Colonic mucosa (tissue), 4 donors: ENCODE measurements at regions not wholly inside any gene's neighbourhood (a gene's known extent, or its start where the extent isn't known, plus 50 kb on each side); places are given as distances from the start of the nearest gene placed in this dataset.
"Not testable (repeated sequence)": the region's sequence is repeated elsewhere in the genome, so short reads cannot be mapped to it uniquely, and the experiment has no call there.

Experiments
- DNase-seq: peaks from one replicate; pipeline ENCODE4 v3.0.0-alpha.2; 2020
- H3K27ac ChIP-seq: fragments of 200-600 bp; one replicate; pipeline ENCODE4 v1.8.0; 2021
- H3K27me3 ChIP-seq: fragments of 200-600 bp; one replicate; pipeline ENCODE4 v1.8.0; 2021
- H3K36me3 ChIP-seq: fragments of 200-600 bp; one replicate; pipeline ENCODE4 v1.8.0; 2021
- H3K4me1 ChIP-seq: fragments of 200-600 bp; one replicate; pipeline ENCODE4 v1.8.0; 2021; ENCODE audit warnings: mild to moderate bottlenecking
- H3K4me3 ChIP-seq: fragments of 200-600 bp; one replicate; pipeline ENCODE4 v1.8.0; 2021
- H3K9ac ChIP-seq, 2 donors: one replicate each; pipeline ENCODE4 v1.7.0; 2013; ENCODE audit warnings: control low read depth in 2 of 2, low read depth in 2 of 2, low read length in 2 of 2
- H3K9me3 ChIP-seq: fragments of 200-600 bp; one replicate; pipeline ENCODE4 v1.8.0; 2021
- intact Hi-C: fragments of 100-400 bp; cut with DNase I; formaldehyde crosslinking; loops from one replicate; pipeline ENCODE4 v1.14.1; 2022
- TF ChIP-seq, protein P1 (sequence below): fragments of 200-600 bp; IDR thresholded peaks from one replicate; pipeline ENCODE4 v1.8.0; 2022; ENCODE audit warnings: antibody characterized with exemption, mild to moderate bottlenecking
- donor health status: healthy.
- donor health status: DM: no; HTN: no; CAD: no.
- donor health status: DM: no; HTN: no; CAD: no.

DNA sequence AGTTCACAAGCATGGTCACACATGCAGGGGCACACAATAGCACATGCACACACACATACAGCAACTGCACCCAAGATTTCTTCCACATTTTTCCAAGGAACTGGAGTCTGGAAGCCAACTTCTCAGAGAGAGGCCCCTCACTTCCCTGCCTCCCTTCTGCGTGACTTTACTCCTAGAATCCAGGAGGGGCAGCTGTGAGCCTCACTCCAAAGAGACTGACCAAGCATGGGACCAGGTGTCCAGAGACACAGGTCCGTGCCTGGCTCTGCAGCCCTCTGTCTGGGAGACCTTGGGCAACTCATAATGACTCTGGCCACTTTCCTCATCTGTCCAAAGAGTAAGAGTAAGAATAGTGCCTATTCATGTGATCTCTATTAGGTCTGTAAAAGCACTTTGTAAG lies 104.7 kb upstream of the TMEM132E start:
- H3K4me3 ChIP-seq: no peak overlapping the region
- H3K9me3 ChIP-seq: no peaks in the 10 kb centered on the region
- H3K4me1 ChIP-seq: no peaks in the 10 kb centered on the region
- no peak overlapping the region for H3K27ac ChIP-seq
- no peaks in the 10 kb centered on the region for H3K36me3 ChIP-seq
- intact Hi-C loops: no loop called here
- H3K27me3 ChIP-seq: no peaks in the 10 kb centered on the region
- TF ChIP-seq, protein P1, sequence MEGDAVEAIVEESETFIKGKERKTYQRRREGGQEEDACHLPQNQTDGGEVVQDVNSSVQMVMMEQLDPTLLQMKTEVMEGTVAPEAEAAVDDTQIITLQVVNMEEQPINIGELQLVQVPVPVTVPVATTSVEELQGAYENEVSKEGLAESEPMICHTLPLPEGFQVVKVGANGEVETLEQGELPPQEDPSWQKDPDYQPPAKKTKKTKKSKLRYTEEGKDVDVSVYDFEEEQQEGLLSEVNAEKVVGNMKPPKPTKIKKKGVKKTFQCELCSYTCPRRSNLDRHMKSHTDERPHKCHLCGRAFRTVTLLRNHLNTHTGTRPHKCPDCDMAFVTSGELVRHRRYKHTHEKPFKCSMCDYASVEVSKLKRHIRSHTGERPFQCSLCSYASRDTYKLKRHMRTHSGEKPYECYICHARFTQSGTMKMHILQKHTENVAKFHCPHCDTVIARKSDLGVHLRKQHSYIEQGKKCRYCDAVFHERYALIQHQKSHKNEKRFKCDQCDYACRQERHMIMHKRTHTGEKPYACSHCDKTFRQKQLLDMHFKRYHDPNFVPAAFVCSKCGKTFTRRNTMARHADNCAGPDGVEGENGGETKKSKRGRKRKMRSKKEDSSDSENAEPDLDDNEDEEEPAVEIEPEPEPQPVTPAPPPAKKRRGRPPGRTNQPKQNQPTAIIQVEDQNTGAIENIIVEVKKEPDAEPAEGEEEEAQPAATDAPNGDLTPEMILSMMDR: no peak
- no peak overlapping the region for H3K9ac ChIP-seq
- DNase-seq: no peak

- Histone ChIP-seq H3K4me1 (no peaks in the 10 kb centered on the region), H3K27me3 (no peaks in the 10 kb centered on the region), H3K9me3 (no peaks in the 10 kb centered on the region), H3K9ac (no peak overlapping the region), H3K27ac (no peak overlapping the region), H3K36me3 (no peaks in the 10 kb centered on the region), H3K4me3 (no peak overlapping the region)
- intact Hi-C loops: no loop called here
- TF ChIP-seq, protein P1: no peak
- no peak for DNase-seq
Measured at GRCh38 chr17:34472363-34472762, 107.0 kb upstream of the TMEM132E start.

- DNase-seq, intact Hi-C loops, H3K9me3 ChIP-seq, H3K4me1 ChIP-seq, H3K4me3 ChIP-seq, H3K27ac ChIP-seq, H3K36me3 ChIP-seq, H3K27me3 ChIP-seq, H3K9ac ChIP-seq: not testable (repeated sequence)
Measured at GRCh38 chr17:34471278-34471677, 108.1 kb upstream of the TMEM132E start.

GRCh38 chr17:34465789-34466188 lies 102.8 kb upstream of the CCL1 start:
- Histone ChIP-seq H3K4me3 (no peak overlapping the region), H3K27ac (no peak overlapping the region), H3K27me3 (no peaks in the 10 kb centered on the region), H3K36me3 (no peaks in the 10 kb centered on the region), H3K4me1 (no peaks in the 10 kb centered on the region), H3K9ac (no peak overlapping the region), H3K9me3 (no peaks in the 10 kb centered on the region)
- no peak for DNase-seq
- TF ChIP-seq, protein P1: no peak
- intact Hi-C loops: no loop called here

- H3K27me3 ChIP-seq: no peaks in the 10 kb centered on the region
- intact Hi-C loops: no loop called here
- H3K9ac ChIP-seq: no peak overlapping the region
- H3K4me3 ChIP-seq: no peak overlapping the region
- DNase-seq: no peak
- no peaks in the 10 kb centered on the region for H3K9me3 ChIP-seq
- H3K4me1 ChIP-seq: no peaks in the 10 kb centered on the region
- TF ChIP-seq, protein P1: no peak
- no peaks in the 10 kb centered on the region for H3K36me3 ChIP-seq
- H3K27ac ChIP-seq: no peak overlapping the region
Measured at GRCh38 chr17:34464812-34465211, 101.8 kb upstream of the CCL1 start.

GRCh38 chr17:34458266-34458665 lies 95.2 kb upstream of the CCL1 start:
- H3K4me3 ChIP-seq: no peak overlapping the region
- intact Hi-C loops: no loop called here
- TF ChIP-seq, protein P1: no peak
- no peaks in the 10 kb centered on the region for H3K27me3 ChIP-seq
- H3K4me1 ChIP-seq: no peaks in the 10 kb centered on the region
- no peak overlapping the region for H3K9ac ChIP-seq
- no peak overlapping the region for H3K27ac ChIP-seq
- DNase-seq: no peak
- H3K36me3 ChIP-seq: no peaks in the 10 kb centered on the region
- no peaks in the 10 kb centered on the region for H3K9me3 ChIP-seq
